ENCODE measurements at regions not wholly inside any gene's neighbourhood (a gene's known extent, or its start where the extent isn't known, plus 50 kb on each side); places are given as distances from the start of the nearest gene placed in this dataset.
A peak's percentile ranks its signal among the peaks of the same experiment; 100 is the strongest.

GRCh38 chr20:63060057-63060991 is 53.6 kb upstream of the BHLHE23 start:
- ChIA-PET POLR2A (no interaction called here), CTCF (interaction anchor here (1.4 to 1.7 kb wide), 2 partner anchors 107 to 170 kb away, joined by 3 read pairs; no protein-coding TSS in a partner anchor)
- no peaks in the 10 kb centered on the region for H3K27me3 Mint-ChIP-seq (ENCODE audit: low read depth)
- H3K9me3 Mint-ChIP-seq = peaks cover 11% of the 10 kb centered on the region
- TF ChIP-seq TP53 (CRISPR knock-in tag; IDR thresholded peaks at IDR 0.05) (no peak), NR1H2 (CRISPR knock-in tag; IDR thresholded peaks at IDR 0.05) (no peak), USF2 (CRISPR knock-in tag; IDR thresholded peaks at IDR 0.05) (no peak), AFF4 (CRISPR knock-in tag; IDR thresholded peaks at IDR 0.05; ENCODE audit: borderline replicate concordance) (no peak), FOXJ3 (CRISPR knock-in tag; IDR thresholded peaks at IDR 0.05; ENCODE audit: borderline replicate concordance) (no peak), CDX4 (CRISPR knock-in tag; IDR thresholded peaks at IDR 0.05; ENCODE audit: borderline replicate concordance) (no peak)
- no peaks in the 10 kb centered on the region; the same call in 1 of the 2 replicates for H3K36me3 Mint-ChIP-seq
- DNase-seq (ENCODE audit: low spot score) = peak; percentile 11
- H3K4me1 Mint-ChIP-seq = no peaks in the 10 kb centered on the region
- no peak for ATAC-seq
- H3K27ac Mint-ChIP-seq = no peak overlapping the region
- H3K4me3 Mint-ChIP-seq = no peak overlapping the region

DNA sequence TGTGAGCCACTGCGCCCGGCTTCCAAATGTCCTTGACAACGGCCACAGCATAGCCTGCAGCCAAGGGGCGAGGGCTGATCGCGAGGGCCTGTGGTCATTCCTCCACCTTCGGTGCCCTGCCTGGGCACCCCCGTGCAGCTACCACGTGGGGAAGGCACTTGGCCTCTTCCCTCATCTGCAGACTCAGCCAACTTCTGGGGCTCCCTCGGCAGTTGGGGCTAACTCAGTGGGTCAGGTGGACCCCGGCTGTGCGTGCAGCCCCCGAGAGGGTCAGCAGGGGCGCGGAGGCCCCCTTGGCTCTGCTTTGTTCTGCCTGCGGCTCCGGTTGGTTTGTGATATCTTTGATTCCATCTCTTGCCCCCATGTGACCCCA is 52.9 kb upstream of the BHLHE23 start:
- no peak for ATAC-seq
- Mint-ChIP-seq H3K27me3 (ENCODE audit: low read depth) (no peaks in the 10 kb centered on the region), H3K9me3 (peaks cover 11% of the 10 kb centered on the region), H3K36me3 (no peaks in the 10 kb centered on the region; the same call in 1 of the 2 replicates), H3K4me1 (no peaks in the 10 kb centered on the region), H3K27ac (no peak overlapping the region), H3K4me3 (no peak overlapping the region)
- peak; percentile 5 for DNase-seq (ENCODE audit: low spot score)
- ChIA-PET CTCF (interaction anchor here (1.4 to 1.7 kb wide), 2 partner anchors 108 to 170 kb away, joined by 3 read pairs; no protein-coding TSS in a partner anchor), POLR2A (no interaction called here)
- TF ChIP-seq ATF1 (CRISPR knock-in tag; IDR thresholded peaks at IDR 0.05) (no peak), MLX (CRISPR knock-in tag; IDR thresholded peaks at IDR 0.05) (no peak), ZNF281 (CRISPR knock-in tag; IDR thresholded peaks at IDR 0.05) (no peak), NFATC4 (CRISPR knock-in tag; IDR thresholded peaks at IDR 0.05) (no peak), ZNF396 (CRISPR knock-in tag; IDR thresholded peaks at IDR 0.05; ENCODE audit: borderline replicate concordance) (no peak), ARID4B (CRISPR knock-in tag; IDR thresholded peaks at IDR 0.05; ENCODE audit: borderline replicate concordance) (no peak), CTCF (IDR thresholded peaks at IDR 0.05) (no peak), SMAD3 (CRISPR knock-in tag; IDR thresholded peaks at IDR 0.05; ENCODE audit: borderline replicate concordance) (no peak)
- TF ChIP-seq, protein P1, sequence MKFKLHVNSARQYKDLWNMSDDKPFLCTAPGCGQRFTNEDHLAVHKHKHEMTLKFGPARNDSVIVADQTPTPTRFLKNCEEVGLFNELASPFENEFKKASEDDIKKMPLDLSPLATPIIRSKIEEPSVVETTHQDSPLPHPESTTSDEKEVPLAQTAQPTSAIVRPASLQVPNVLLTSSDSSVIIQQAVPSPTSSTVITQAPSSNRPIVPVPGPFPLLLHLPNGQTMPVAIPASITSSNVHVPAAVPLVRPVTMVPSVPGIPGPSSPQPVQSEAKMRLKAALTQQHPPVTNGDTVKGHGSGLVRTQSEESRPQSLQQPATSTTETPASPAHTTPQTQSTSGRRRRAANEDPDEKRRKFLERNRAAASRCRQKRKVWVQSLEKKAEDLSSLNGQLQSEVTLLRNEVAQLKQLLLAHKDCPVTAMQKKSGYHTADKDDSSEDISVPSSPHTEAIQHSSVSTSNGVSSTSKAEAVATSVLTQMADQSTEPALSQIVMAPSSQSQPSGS (CRISPR knock-in tag; IDR thresholded peaks at IDR 0.05; ENCODE audit: borderline replicate concordance, low read depth) = no peak

Measured in WTC11 (cell line).